HL-60 (cell line): ENCODE measurements at regions not wholly inside any gene's neighbourhood (a gene's known extent, or its start where the extent isn't known, plus 50 kb on each side); places are given as distances from the start of the nearest gene placed in this dataset.

ENCODE experiments used
- DNase-seq, 2 experiments: peaks; one replicate each; pipeline ENCODE4 v3.0.0-alpha.2; 2010 to 2020; ENCODE audit warnings: low read depth in 1 of 2, low spot score in 1 of 2
- H3K27ac ChIP-seq: fragments of 250-450 bp; sonication (Bioruptor Pico); replicated peaks from 2 replicates; pipeline ENCODE4 v1.5.1; 2020; ENCODE audit warnings: mild to moderate bottlenecking, moderate library complexity
- H3K27me3 ChIP-seq: fragments of 250-450 bp; sonication (Bioruptor Pico); 2 replicates; pipeline ENCODE4 v1.5.1; 2021; ENCODE audit warnings: mild to moderate bottlenecking, moderate library complexity; ENCODE audit not compliant: insufficient read depth, poor library complexity, severe bottlenecking
- H3K4me3 ChIP-seq: replicated peaks from 2 replicates; pipeline ENCODE4 v1.5.1; 2011; ENCODE audit warnings: mild to moderate bottlenecking, control low read depth, low read length; ENCODE audit not compliant: insufficient read depth
- CTCF ChIP-seq: IDR thresholded peaks from one replicate; pipeline ENCODE4 v1.5.1; 2011; ENCODE audit warnings: low read length, control low read depth, inconsistent platforms; ENCODE audit not compliant: insufficient read depth
- GABPA ChIP-seq: IDR thresholded peaks from 2 replicates; pipeline ENCODE4 v1.6.1; 2012; ENCODE audit warnings: low read depth
- POLR2AphosphoS5 ChIP-seq: IDR thresholded peaks from 2 replicates; pipeline ENCODE4 v1.6.1; 2012; ENCODE audit warnings: low read depth
- REST ChIP-seq: IDR thresholded peaks from 2 replicates; pipeline ENCODE4 v1.6.1; 2012; ENCODE audit warnings: low read depth; ENCODE audit not compliant: insufficient replicate concordance
- SPI1 ChIP-seq: IDR thresholded peaks from 2 replicates; pipeline ENCODE4 v1.6.1; 2012; ENCODE audit warnings: low read depth, mild to moderate bottlenecking, borderline replicate concordance

GRCh38 chr21:27813750-27814149 lies 846.9 kb upstream of the ADAMTS5 start:
- no peak for DNase-seq
- Histone ChIP-seq H3K4me3 (no peak overlapping the region), H3K27me3 (no peaks in the 10 kb centered on the region), H3K27ac (no peak overlapping the region)
- no peak for TF ChIP-seq POLR2AphosphoS5

- Histone ChIP-seq H3K27ac (no peak overlapping the region), H3K27me3 (no peaks in the 10 kb centered on the region), H3K4me3 (no peak overlapping the region)
- TF ChIP-seq GABPA (no peak), POLR2AphosphoS5 (no peak), REST (no peak), CTCF (no peak), SPI1 (no peak)
- no peak for DNase-seq
Measured at GRCh38 chr21:27813344-27813743, 846.5 kb upstream of the ADAMTS5 start.

GRCh38 chr21:27812279-27812678 lies 845.4 kb upstream of the ADAMTS5 start:
- DNase-seq, result no peak
- Histone ChIP-seq H3K27ac (no peak overlapping the region), H3K4me3 (no peak overlapping the region), H3K27me3 (no peaks in the 10 kb centered on the region)
- no peak for TF ChIP-seq POLR2AphosphoS5
- no peak for TF ChIP-seq REST
- TF ChIP-seq CTCF, result no peak
- no peak for TF ChIP-seq GABPA
- TF ChIP-seq SPI1, result no peak

GRCh38 chr21:27808923-27809322 lies 842.0 kb upstream of the ADAMTS5 start:
- Histone ChIP-seq H3K27ac (no peak overlapping the region), H3K4me3 (no peak overlapping the region), H3K27me3 (peaks cover 2% of the 10 kb centered on the region)
- DNase-seq, result no peak
- TF ChIP-seq SPI1, result no peak
- no peak for TF ChIP-seq REST
- no peak for TF ChIP-seq CTCF
- no peak for TF ChIP-seq POLR2AphosphoS5
- TF ChIP-seq GABPA, result no peak
